GM20431 (cell line): ENCODE measurements at regions not wholly inside any gene's neighbourhood (a gene's known extent, or its start where the extent isn't known, plus 50 kb on each side); places are given as distances from the start of the nearest gene placed in this dataset.

Experiments used
- in situ Hi-C: fragments of 300-500 bp; cut with MseI, MboI; formaldehyde crosslinking; loops from one replicate; pipeline ENCODE4 v1.15.0; 2020; ENCODE audit warnings: low sequenced_read_pairs; ENCODE audit not compliant: unreplicated experiment

GRCh38 chr18:54765636-54766375, 62.5 kb upstream of the RAB27B start:
- in situ Hi-C loops: no loop called here

GRCh38 chr18:54766634-54767033, 61.6 kb upstream of the RAB27B start:
- in situ Hi-C loops: no loop called here

DNA sequence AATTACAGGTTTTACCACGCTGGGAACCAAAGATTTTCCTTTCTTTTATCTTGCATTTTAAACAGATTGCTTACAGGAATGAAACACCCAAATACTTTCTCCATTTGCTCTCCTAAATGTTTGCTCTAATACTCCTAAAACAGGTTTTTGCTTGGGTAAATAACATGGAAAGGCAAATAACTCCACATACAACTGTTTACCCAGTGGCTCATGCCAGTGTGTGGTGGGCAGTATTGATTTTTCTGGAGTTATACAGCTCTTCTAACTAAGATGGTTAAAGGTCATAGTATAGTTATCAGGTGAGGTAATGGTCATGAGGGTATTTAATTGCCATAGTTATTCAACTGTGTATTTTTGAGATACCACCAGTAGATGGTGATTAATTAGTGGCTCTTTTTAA, 61.2 kb upstream of the RAB27B start:
- in situ Hi-C loops: no loop called here

DNA sequence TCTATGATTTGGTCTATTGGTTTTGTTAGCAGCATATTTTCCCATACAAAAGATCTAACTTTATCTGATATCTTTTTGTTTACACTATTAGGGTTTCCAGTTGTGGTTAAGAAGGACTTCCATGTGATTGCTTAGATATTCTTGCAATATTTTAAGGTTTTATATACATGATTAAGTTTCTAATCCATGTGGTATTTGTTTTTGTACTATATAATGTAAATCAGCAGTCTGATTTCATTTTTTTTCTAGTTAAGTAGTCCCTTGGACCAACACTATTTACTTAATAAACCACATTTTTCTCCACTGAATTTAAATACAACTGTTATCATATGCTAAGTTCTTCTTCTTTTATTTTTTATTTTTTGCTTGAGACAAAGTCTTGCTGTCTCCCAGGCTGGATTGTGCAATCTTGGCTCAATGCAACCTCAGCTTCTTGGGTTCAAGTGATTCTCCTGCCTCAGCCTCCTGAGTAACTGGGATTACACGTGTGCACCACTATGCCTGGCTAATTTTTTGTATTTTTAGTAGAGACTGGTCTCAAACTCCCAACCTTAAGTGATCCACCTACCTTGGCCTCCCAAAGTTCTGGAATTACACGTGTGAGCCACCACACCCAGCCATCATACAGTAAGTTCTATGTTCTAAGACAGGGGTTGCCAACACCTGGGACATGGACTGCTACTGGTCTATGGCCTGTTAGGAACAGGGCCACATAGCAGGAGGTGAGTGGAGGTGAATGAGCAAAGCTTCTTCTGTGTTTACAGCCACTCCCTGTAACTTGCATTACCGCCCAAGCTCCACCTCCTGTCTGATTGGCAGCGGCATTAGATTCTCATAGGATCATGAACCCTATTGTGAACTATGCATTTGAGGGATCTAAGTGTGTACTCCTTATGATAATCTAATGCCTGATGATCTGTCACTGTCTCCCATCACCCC, 58.5 kb upstream of the RAB27B start:
- in situ Hi-C loops: no loop called here

DNA sequence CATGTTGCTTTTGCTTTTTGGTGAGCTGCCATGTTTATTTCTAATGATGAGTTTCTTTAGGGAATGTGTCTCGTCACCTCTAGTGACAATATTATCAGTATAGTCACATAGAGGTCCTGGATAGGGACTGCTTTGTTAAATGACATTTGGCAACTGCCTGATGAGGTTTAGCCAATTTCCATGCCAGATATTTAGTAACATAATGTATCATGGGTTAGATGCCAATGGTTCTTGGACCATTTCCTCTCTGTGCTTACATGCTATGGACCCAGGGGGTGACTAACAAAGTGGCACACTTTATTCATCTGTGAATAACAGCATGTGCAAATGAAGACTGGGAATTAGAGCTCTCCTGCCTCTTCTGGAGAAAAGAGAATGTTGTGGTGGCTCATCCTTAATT, 56.2 kb upstream of the RAB27B start:
- in situ Hi-C loops: no loop called here

GRCh38 chr18:54774423-54774822, 53.9 kb upstream of the RAB27B start:
- in situ Hi-C loops: no loop called here

DNA sequence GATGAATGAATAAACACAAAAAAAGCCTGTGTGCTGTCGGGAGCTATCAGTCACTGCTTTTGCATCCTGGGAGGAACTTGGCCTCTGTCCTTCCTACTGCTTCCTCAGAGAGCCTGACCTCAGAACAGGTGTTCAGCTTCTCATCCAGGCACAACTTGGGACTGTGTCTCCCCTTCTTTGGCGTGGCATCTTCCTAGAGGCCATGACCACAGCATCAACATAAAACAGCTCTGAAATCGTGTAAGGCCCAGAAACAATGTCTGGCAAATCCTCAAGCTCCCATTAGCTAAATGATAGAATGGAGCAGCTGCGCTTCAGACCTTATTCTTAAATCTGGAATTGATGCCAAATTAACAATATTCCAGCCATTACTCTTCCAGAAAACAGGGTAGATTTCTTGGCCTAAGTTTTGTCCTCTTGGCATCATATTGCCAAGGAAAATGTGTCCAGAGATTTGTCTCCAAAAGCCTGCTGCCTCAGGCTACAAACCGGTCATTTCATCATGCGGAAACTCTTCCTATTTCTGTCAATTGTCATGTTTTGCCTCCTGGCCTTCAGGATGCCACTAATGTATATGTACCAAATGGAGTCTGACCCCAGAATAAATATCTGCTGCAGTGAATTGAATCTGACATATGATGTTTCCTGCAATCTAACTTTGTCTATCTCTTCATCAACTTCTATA, 53.2 kb upstream of the RAB27B start:
- in situ Hi-C loops: no loop called here

DNA sequence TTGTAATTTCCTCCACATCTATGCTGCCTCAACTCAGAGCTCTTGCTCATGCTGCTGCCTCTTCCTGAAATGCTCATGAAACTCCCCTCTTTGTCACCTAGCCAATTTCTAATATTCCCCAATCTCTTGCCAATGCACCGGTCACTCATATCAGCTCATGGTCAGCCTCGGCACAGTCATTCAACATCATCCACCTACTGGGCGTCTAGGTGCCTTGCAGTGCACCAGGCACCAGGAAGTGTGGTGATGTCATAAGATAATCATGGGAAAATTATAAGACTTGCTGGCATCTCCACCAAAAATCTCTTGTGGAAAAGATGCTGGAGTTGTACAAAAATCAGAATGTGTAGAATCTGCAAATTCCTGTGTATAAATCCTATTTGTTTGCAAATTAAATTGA, 52.6 kb upstream of the RAB27B start:
- in situ Hi-C loops: no loop called here

- in situ Hi-C loops: no loop called here
Observed at GRCh38 chr18:54776282-54776977, 51.8 kb upstream of the RAB27B start.

GRCh38 chr18:54777118-54777791, 51.0 kb upstream of the RAB27B start:
- in situ Hi-C loops: no loop called here

- in situ Hi-C loops: no loop called here
Observed at GRCh38 chr18:54777989-54778388, 50.3 kb upstream of the RAB27B start.
